ENCODE measurements at regions not wholly inside any gene's neighbourhood (a gene's known extent, or its start where the extent isn't known, plus 50 kb on each side); places are given as distances from the start of the nearest gene placed in this dataset.

DNA sequence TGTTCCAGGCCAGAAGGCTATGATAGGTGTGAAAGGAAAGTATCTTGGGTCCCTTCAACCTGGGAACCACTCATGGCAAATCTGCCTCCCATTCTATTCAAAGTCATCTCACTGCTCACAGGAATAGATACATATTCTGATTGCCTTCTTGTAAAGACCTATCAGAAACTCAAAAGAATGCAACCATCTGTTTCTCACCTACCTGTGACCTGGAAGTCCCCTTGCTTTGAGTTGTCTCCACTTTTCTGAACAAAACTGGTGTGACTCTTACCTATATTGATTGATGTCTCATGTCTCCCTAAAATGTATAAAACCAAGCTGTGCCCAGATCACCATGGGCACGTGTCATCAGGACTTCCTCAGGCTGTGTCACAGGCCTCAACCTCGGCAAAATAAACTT lies 1149.3 kb downstream of the NSUN3 start:
- TF ChIP-seq, protein P1, sequence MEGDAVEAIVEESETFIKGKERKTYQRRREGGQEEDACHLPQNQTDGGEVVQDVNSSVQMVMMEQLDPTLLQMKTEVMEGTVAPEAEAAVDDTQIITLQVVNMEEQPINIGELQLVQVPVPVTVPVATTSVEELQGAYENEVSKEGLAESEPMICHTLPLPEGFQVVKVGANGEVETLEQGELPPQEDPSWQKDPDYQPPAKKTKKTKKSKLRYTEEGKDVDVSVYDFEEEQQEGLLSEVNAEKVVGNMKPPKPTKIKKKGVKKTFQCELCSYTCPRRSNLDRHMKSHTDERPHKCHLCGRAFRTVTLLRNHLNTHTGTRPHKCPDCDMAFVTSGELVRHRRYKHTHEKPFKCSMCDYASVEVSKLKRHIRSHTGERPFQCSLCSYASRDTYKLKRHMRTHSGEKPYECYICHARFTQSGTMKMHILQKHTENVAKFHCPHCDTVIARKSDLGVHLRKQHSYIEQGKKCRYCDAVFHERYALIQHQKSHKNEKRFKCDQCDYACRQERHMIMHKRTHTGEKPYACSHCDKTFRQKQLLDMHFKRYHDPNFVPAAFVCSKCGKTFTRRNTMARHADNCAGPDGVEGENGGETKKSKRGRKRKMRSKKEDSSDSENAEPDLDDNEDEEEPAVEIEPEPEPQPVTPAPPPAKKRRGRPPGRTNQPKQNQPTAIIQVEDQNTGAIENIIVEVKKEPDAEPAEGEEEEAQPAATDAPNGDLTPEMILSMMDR (conservative IDR thresholded peaks at IDR 0.05; ENCODE audit: low read depth in 2 of 2): no peak
- TF ChIP-seq EZH2 (IDR thresholded peaks at IDR 0.05; ENCODE audit: low read depth, unreplicated experiment) (no peak), POLR2AphosphoS5 (IDR thresholded peaks at IDR 0.05; ENCODE audit: low read depth) (no peak), EZH2phosphoT487 (IDR thresholded peaks at IDR 0.05; ENCODE audit: unreplicated experiment) (no peak)
- TF ChIP-seq, protein P2, sequence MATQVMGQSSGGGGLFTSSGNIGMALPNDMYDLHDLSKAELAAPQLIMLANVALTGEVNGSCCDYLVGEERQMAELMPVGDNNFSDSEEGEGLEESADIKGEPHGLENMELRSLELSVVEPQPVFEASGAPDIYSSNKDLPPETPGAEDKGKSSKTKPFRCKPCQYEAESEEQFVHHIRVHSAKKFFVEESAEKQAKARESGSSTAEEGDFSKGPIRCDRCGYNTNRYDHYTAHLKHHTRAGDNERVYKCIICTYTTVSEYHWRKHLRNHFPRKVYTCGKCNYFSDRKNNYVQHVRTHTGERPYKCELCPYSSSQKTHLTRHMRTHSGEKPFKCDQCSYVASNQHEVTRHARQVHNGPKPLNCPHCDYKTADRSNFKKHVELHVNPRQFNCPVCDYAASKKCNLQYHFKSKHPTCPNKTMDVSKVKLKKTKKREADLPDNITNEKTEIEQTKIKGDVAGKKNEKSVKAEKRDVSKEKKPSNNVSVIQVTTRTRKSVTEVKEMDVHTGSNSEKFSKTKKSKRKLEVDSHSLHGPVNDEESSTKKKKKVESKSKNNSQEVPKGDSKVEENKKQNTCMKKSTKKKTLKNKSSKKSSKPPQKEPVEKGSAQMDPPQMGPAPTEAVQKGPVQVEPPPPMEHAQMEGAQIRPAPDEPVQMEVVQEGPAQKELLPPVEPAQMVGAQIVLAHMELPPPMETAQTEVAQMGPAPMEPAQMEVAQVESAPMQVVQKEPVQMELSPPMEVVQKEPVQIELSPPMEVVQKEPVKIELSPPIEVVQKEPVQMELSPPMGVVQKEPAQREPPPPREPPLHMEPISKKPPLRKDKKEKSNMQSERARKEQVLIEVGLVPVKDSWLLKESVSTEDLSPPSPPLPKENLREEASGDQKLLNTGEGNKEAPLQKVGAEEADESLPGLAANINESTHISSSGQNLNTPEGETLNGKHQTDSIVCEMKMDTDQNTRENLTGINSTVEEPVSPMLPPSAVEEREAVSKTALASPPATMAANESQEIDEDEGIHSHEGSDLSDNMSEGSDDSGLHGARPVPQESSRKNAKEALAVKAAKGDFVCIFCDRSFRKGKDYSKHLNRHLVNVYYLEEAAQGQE (IDR thresholded peaks at IDR 0.05; ENCODE audit: unreplicated experiment): no peak
- TF ChIP-seq, protein P3, sequence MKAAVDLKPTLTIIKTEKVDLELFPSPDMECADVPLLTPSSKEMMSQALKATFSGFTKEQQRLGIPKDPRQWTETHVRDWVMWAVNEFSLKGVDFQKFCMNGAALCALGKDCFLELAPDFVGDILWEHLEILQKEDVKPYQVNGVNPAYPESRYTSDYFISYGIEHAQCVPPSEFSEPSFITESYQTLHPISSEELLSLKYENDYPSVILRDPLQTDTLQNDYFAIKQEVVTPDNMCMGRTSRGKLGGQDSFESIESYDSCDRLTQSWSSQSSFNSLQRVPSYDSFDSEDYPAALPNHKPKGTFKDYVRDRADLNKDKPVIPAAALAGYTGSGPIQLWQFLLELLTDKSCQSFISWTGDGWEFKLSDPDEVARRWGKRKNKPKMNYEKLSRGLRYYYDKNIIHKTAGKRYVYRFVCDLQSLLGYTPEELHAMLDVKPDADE (IDR thresholded peaks at IDR 0.05): no peak

All from GM23338 (cell line).